ENCODE measurements at regions not wholly inside any gene's neighbourhood (a gene's known extent, or its start where the extent isn't known, plus 50 kb on each side); places are given as distances from the start of the nearest gene placed in this dataset.

DNA sequence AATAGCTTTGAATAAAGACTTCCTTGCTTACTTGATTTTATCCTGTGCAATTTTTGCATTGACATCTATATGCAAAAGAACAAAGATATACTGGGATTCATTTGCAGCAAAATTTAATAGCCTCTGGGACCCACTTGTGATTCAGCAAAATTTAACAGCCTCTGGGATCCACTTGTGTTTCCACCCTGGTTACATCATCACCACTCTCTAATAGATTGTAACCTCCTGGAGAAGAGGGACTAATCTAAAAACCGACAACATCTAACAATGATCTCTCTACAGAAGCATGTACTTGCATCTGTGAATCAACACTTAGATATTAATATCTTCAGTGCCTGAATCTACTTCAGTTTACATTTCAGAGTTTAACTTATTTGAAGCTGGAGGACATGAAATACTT lies 202.0 kb upstream of the CPHXL start:
- TF ChIP-seq, protein P1, sequence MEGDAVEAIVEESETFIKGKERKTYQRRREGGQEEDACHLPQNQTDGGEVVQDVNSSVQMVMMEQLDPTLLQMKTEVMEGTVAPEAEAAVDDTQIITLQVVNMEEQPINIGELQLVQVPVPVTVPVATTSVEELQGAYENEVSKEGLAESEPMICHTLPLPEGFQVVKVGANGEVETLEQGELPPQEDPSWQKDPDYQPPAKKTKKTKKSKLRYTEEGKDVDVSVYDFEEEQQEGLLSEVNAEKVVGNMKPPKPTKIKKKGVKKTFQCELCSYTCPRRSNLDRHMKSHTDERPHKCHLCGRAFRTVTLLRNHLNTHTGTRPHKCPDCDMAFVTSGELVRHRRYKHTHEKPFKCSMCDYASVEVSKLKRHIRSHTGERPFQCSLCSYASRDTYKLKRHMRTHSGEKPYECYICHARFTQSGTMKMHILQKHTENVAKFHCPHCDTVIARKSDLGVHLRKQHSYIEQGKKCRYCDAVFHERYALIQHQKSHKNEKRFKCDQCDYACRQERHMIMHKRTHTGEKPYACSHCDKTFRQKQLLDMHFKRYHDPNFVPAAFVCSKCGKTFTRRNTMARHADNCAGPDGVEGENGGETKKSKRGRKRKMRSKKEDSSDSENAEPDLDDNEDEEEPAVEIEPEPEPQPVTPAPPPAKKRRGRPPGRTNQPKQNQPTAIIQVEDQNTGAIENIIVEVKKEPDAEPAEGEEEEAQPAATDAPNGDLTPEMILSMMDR (conservative IDR thresholded peaks at IDR 0.05): no peak
- no peak for TF ChIP-seq EZH2 (IDR thresholded peaks at IDR 0.05; ENCODE audit: low read depth)
